Stimulated activated CD8-positive, alpha-beta memory T cell treated with anti-CD3 and anti-CD28 coated beads, Interleukin-12 subunit alpha, Interleukin-12 subunit beta, amount 100 ng/mL, for 24 hours (primary cell): ENCODE measurements at regions not wholly inside any gene's neighbourhood (a gene's known extent, or its start where the extent isn't known, plus 50 kb on each side); places are given as distances from the start of the nearest gene placed in this dataset.

Experiments used
- DNase-seq: peaks from one replicate; pipeline ENCODE4 v3.0.0-alpha.2; 2020; ENCODE audit errors: extremely low read depth

DNA sequence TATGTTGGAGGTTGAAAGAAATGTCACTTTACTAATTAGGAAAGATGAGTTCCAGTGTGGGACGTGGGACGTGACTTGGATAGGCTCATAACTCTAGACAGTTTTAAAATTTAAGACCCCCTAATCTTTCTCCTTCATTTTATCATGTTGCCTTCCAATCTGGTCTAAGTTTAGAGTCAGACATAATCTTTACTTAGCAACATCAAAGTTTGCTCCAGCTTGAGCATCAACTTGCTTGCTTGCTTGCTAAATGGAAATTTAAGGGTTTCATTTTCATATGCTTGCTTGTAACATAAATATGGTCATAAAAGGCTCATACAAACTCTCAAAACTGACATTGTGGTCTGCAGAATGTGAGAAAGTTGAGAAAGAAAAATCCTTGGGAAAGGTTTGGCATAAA is 428.9 kb downstream of the EPHA4 start:
- DNase-seq = no peak

DNA sequence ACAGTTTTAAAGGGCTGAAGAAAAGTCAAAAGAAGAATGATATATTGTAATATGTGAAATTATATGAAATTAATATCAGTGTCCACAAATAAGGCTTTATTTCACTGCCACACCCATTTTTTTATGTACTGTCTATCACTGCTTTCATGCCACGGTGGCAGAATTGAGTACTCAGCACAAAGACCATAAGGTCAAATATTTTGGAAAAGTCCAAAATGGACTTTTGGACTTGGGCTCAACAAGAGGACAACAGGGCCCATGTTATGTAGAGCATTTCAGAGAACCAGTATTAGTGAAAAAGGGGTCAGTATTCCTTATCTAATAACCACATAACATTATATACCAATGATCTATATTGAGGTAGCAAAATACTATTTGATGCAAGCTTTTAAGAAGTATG is 427.2 kb downstream of the EPHA4 start:
- DNase-seq = no peak

DNA sequence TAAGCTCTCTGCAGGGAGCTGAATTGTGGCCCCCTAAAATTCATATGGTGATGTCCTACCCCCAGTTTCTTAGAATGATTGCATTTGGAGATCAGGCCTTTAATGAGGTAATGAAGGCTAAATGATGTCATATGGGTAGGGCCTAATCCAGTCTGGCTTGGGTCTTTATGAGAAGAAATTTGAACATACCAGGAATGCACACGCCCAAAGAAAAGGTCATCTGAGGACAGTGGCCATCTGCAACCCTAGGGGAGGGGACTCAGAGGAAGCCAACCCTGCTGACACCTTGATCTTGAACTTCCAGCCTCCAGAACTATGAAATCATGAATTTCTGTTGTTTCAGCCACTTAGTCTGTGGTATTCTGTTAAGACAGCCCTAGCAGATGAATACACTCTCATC is 426.7 kb downstream of the EPHA4 start:
- no peak for DNase-seq

DNA sequence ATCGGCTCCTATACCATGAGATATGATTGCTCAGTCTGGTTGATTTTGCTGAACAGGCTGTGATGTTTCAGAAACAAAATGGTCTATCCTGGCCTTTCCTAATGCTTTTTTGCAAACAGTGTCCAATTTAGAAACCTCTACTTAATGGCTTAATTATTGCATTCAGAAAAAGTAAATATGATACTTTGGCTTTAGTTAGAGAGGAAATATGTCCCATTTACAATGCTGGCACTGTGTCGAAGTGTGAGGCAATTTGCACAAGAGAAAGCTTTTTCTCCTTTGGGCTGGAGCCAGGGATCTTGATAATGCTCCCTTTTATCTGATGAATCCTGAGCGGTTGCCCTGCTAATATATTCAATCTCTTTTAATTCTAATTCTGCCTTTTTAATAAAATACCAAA is 418.9 kb downstream of the EPHA4 start:
- no peak for DNase-seq

DNA sequence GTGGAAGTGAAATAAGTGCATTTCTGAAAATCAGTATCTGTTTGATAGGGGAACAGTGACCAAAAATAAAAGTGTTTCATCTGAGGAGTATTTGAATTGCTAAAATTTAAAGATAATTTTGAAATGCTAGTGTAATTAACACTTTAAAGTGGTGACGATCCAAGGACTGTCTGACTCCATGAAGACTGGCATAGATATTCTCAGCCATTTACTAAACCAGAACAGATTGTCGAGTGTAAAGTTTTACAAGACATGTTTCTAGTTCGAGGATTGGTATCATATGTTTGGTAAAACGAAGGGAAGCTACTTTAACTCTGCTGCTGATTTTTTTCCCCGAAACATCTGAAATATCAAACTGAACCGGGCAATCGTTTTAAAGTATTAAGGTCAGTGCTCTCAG is 417.9 kb downstream of the EPHA4 start:
- no peak for DNase-seq

DNA sequence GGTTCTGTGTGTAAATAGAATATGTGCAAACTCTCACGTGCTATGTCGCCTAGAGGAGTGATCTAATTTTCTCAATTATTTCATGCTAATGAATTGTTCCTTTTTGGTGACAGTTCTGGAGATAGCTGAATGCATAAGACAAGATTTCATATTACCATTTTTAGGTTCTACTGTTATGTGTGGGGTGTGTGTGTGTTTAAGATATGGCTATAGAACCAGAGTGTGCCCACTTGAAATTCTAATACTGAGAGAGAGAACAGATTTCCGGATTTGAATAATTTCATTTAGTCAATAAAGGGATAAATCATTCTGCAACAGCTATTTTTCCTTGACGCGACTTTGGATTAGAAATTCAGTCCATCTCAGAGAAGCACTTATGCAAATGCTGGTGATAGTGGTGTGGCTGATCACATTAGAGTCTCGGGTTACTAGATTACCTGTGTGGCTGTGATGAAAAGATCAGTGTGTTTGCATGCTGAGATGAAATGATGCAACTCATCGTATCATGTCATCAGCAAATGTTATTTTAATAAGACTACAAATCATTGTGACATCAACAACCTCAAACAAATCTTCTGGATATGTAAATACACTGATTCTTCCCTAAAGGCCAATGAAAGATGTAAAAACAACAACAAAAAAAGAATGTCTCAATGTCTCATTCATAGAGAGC is 415.9 kb downstream of the EPHA4 start:
- DNase-seq = no peak

DNA sequence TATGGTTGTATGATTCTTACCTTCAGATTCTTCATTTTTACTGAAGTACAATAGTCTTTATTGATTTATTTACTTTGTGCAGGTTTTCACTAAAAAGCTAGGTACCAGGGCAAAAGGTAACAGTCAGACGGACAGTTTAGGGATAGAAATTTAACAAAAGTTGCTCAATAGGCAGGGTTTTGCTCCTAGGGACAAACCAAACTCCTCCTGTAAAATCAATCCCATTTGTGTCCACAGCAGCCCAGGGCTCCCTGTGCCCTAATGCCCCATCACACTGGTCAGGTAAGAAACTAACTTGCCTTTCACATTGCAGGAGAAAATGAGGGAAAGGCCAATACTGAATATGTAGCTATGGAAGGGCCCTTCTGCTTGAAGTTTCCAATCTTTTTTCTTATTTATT is 410.9 kb downstream of the EPHA4 start:
- no peak for DNase-seq

DNA sequence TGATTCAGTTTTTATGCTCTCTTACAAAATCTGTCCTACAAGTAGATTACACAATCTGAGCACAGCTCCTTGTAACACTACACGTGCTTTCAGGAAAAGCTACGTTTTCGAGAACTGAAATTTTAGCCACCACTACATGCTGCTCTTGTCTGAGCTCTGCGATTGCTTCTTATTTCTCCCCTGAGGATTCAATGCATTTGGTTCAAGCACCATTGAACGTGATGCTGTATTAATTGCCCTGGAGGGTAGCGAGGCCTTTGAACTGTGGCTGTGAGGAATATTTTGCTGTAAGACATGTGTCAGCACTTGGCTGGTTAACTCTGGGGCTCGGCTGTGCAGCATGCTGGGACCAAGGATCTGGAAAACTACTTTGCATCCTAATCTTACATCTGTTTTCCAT is 405.8 kb downstream of the EPHA4 start:
- DNase-seq = no peak

DNA sequence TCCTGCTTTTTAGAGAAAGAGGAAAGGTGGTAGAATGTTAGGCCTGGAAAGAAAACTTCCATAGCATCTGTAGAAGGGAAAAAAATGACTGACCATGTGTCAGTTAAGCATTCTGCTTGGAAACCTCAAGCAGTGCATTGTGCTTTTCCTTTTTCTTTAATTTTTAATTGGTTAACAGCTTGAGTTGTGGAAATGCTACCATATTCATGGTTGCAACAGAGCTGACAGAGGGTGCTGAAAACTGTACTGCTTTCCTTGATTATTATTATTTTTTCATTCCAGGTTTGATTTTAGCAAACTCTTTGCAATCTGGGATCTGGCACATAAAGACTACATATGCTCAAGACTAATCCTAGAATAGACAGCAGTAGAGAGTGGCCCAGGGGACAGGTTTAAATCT is 404.5 kb downstream of the EPHA4 start:
- no peak for DNase-seq

DNA sequence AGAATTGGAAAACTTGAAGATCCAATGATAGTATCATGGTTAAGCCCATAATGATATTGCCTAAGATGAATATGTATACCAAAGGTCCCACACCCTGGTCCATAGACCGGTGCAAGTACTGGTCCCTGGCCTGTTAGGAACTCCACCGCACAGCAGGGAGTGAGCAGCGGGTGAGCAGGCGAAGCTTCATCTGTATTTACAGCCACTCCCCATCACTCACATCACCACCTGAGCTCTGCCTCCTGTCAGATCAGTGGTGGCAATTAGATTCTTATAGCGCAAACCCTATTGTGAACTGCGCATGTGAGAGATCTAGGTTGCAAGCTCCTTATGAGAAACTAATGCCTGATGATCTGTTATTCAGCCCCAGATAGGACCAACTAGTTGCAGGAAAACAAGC is 402.4 kb downstream of the EPHA4 start:
- DNase-seq = no peak

DNA sequence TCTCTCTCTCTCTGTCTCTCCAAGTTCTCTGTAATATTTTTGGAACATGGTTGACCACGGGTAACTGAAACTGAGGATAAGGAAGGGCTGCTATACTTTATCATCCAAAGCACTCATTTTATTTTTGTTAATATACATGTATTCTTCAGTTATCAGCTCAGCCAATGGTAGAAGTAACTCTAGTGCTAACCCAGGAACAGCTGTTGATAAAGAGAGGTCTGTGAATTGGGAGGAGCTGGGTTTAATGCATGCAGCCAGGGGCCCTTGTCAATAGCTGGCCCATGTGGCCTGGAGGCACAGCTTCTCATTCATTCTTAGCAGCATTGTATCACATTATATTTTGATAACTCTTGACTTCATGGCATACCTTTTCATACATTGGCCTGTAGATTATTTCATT is 401.6 kb downstream of the EPHA4 start:
- no peak for DNase-seq

DNA sequence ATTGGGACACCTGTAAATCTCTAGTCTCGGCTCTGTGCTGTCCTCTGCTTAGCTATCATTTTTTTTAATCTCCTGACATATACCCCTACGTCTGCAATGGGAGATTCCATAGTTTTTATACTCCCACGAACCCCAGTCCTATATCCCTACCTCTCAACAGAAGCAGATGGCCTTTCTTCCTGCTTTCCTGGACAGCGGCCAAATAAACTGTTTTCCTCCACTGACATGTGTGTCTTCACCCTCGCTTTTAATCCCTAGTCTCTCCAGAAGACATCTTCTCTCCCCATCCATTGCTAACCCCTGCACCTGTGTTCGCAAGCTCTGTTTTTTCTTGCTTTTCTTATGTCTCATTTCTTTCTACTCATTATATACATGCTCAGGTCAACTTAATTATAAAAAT is 395.4 kb downstream of the EPHA4 start:
- no peak for DNase-seq

DNA sequence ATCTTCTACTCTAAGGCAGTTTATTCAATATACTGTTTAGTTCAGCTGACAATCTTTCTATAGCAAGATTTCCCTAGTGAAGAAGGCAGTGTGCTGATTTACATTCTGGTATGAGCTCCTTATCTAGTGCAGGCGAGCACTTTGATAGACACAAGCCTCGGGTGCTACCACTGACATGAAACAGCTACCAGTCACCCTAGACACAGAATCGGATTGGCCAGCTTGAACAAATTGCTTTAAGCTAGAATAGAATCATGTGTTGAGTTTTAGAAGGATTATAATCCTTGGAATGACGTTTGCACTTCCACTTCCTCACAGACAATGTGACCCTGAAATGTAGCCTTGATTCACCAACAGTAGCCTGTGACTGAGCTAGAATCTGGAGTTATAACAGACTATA is 394.0 kb downstream of the EPHA4 start:
- no peak for DNase-seq

DNA sequence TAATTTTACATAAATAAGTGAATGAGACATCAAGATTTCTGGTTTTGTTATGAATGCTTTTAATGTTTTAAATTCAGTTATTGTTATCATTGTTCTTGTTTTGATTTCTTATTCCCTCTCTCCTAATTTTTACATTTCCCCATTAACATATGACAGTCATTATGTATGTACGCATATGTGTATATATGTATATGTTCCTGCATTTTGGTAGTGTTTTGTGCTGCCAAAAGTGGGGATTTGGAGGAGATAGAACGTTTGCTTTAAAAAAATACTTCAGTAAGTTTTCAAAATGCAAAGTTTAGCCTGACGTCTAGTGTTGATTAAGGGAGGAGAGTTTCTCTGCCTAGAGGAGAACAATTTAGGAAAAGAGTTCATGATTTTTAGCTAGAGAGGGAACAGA is 385.2 kb downstream of the EPHA4 start:
- DNase-seq = no peak

DNA sequence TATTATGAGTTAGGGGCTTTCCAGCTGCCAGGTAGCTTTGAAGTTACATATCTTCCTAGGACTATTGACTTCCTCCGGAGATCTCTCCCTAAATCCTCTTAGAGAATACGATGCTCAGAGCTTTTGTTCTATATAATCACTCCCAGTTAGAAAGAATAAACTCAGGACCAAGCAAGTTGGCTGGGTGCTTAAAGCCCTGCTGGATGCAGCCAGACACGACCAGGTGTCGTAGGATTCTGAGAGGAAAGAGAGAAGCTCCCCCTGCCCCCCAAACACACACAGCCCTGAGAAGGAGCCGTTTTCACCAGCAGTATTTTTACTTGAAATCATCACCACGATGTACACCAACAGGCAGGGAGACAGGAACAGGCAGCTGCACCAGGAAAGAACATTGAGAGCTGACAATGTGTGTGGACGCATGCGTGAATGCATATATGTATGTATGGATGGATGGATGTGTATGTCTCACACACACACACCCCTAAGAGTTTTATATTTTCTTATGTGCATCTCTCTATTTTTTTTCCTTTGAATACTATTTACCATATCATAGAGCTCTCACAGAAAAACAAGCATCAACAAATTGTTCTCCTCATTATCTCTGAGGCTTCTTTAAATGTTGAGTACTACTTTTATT is 382.6 kb downstream of the EPHA4 start:
- DNase-seq = no peak

DNA sequence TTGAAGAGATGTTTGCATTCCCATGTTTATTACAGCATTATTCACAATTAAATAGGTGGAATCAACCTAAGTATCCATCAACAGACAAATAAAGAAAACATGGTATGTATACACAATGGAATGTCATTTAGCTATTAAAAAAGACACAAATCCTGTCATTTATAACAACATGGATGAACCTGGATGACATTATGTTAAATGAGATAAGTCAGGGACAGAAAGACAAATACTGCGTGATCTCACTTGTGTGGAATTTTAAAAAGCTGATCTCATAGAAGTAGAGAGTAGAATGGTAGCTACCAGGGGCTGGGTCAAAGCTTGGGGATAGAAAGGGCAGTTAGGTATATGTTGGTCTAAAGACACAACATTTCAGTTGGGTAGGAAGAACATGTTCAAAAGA is 376.3 kb downstream of the EPHA4 start:
- no peak for DNase-seq

DNA sequence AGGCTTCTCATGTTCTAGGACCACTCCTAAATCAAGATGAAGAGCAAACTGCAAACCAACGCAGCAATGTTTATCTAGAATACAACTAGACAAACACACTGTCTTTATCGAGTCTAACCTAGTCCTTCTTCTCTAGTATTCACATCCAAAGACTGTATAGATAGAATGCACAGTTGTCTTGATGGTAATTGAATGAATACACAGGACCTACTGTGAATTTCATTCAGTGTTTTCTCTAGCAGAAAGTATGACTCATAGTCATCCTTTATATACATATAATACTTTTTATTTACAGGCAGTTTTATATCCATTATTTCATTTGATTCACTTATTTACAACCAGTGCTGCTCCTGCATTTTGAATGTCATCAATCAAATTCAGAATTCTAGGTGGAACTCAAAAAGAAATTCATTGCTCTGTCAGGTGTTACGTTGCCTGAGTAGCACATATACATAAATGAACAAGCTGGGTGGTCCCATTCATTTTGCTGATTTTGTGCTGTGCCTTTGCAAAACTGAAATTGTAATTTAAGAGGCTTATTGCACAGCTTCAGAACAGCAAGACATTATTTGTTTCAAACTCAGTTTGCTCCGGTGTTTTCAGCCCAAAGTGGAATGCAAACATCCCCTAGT is 374.8 kb downstream of the EPHA4 start:
- no peak for DNase-seq

DNA sequence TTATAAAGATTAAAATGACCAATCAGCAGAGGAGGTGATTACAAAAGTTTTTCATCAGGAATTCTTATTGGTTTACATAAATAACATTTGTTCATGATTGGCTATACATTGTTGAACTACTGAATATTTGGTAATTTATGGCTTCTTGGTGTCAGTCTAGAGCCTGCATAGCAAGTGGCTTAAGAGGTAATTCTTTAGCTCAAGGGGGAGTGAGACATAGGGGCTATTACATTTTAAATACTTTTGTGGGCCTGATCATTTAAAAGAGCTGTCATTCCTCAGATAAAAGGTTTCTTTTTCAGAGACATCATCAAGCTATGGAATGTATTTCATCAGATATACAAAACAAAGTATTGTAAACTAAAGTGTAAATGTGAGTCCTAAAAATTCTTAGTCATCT is 373.8 kb downstream of the EPHA4 start:
- DNase-seq = no peak

DNA sequence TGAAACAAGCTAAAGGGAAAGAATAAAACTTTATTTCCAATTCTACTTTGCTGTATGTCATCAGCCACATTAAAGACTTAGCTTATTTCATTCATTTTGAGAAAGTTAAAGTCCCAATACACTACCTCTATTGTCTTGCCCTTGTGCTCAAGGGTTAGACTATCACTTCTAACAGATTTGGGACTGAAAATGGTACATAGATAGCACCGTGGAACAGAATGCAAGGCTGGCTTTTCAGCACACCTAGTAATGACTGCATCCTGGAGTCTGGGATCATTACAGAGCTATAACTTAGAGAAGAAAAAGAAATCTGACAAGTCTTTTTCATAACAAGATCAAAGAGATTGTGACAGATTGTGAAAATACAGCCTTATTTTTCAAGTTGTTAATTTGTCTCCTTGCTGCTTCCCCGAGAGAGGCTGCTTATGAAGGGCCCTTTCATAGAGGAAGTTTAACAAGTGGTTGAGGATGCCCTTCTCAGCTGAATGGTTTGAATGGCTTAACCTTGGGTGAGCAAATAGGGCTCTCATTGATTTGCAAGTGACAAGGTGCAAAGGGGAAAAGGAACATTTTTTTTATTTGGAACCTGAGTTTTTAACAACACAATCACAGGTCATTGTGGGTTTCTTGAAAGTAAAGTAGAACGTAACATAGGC is 371.8 kb downstream of the EPHA4 start:
- no peak for DNase-seq

DNA sequence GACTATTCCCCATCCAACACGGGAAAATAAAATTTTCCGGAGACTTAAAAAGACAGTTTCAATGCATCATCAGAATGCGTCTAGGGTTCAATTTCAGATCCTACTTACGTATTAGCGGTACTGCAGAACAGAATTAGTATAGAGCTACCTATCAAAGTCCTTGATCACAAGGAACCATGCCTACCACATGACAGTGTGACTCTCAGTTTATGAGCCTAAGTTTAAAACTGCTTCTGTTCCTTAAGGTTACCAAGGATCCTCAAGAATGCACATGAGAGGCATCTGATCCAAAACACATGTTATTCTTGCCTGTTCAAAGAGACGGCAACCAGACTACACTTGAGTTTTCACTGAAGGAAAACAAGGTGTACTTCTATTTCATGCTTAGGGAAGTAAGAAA is 369.7 kb downstream of the EPHA4 start:
- DNase-seq = no peak

DNA sequence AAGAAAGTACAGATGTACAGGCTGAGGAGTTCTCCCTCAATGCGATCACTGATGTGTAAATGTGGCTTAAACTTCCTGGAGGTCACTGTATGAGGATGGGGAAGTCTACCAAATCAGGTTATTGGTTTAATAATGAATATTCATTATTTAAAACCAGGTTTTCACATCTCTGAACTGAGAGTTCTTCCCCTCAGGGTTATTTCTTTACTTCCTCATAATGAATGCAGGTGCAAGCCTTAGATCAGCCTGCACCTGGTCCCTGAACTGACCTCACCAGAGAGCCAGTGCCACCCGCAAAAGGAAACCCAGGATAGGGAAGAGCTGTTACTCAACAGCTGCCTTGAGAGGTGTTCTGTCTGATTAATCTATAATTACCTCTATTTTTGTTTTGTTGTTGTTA is 369.0 kb downstream of the EPHA4 start:
- no peak for DNase-seq

DNA sequence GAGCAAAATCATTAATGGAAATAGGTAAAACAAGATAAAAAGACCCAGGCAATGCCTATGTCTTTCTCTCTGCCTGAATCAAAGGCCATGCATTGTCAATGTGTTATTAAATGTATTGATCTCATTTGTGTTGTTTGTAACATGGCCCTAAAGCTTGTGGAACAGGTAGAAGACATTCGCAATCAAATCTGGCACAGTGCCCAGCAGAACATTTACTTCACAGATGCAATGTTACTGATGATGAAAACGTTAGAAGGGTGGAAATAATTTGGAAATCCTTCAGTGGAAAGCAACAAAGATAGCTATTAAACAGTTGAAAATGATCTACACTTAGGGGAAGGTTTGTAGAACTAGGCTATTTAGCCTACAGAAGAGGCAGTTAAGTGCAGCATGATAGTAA is 368.2 kb downstream of the EPHA4 start:
- DNase-seq = no peak

DNA sequence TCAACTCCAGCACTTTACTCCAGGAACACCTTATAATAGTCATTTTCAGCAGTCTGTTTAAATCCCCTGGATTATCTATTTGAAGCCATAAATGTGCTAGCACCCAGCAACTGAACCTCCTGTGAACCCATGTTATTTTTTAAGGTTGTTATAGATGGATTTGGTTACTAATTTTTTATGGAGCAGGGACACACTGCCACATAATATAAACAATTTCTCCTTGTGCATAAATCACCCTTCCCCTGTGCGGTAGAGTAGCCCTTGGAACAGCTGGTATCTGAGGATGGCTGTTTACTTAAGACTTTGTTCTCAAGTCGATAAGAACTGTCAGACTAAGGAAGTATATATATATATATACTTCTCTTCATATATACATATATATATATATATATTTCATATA is 367.4 kb downstream of the EPHA4 start:
- no peak for DNase-seq
